ENCODE measurements at regions not wholly inside any gene's neighbourhood (a gene's known extent, or its start where the extent isn't known, plus 50 kb on each side); places are given as distances from the start of the nearest gene placed in this dataset.

- TF ChIP-seq HDAC2 (IDR thresholded peaks at IDR 0.05; ENCODE audit: borderline replicate concordance in 1 of 2, low read depth in 2 of 2, low read length in 2 of 2): no peak
- TF ChIP-seq CBX8 (IDR thresholded peaks at IDR 0.05; ENCODE audit: borderline replicate concordance, low read depth, low read length): no peak
- no peak for TF ChIP-seq ATF2 (IDR thresholded peaks at IDR 0.05; ENCODE audit: low read length)
- no peak for TF ChIP-seq BRCA1 (IDR thresholded peaks at IDR 0.05; ENCODE audit: low read depth, low read length)
- no peak for TF ChIP-seq RNF2 (IDR thresholded peaks at IDR 0.05; ENCODE audit: borderline replicate concordance, low read depth, low read length, missing control alignments, poor library complexity, severe bottlenecking)
- TF ChIP-seq SIRT6 (IDR thresholded peaks at IDR 0.05; ENCODE audit: low read length): no peak
- TF ChIP-seq CTBP2 (IDR thresholded peaks at IDR 0.05; ENCODE audit: borderline replicate concordance, insufficient read depth, insufficient read length, low read length): no peak
These were observed 130.6 kb upstream of the FAT4 start (continued) for GRCh38 chr4:125184116-125184515.

Measured in H1 (cell line).